CD14-positive monocyte (primary cell): ENCODE measurements at regions not wholly inside any gene's neighbourhood (a gene's known extent, or its start where the extent isn't known, plus 50 kb on each side); places are given as distances from the start of the nearest gene placed in this dataset.

ENCODE experiments used
- DNase-seq, 3 donors: peaks; one replicate each; pipeline ENCODE4 v3.0.0-alpha.2; 2011 to 2022
- H2AFZ ChIP-seq: 2 replicates; pipeline ENCODE4 v1.6.0; 2012; ENCODE audit warnings: mild to moderate bottlenecking, low read depth, low read length, inconsistent platforms; ENCODE audit not compliant: insufficient read depth, poor library complexity, severe bottlenecking
- H3K27ac ChIP-seq, 2 donors: 1 replicate in 1 of 2; 2 replicates in 1 of 2; pipeline ENCODE4 v1.5.1; 2012 to 2013; ENCODE audit warnings: low read length in 2 of 2, control low read depth in 1 of 2, inconsistent platforms in 1 of 2, low read depth in 1 of 2, mild to moderate bottlenecking in 1 of 2
- H3K27me3 ChIP-seq, 2 donors: one replicate each; pipeline versions ENCODE4 v1.6.0 to v1.6.1; 2011 to 2013; ENCODE audit warnings: low read length in 2 of 2; ENCODE audit not compliant: control insufficient read depth in 2 of 2, insufficient read depth in 2 of 2
- H3K36me3 ChIP-seq, 2 donors: replicated peaks in 1 of 2; 1 replicate in 1 of 2; 2 replicates in 1 of 2; pipeline versions ENCODE4 v1.5.1 to v1.6.1; 2012 to 2013; ENCODE audit warnings: low read length in 2 of 2, control low read depth in 1 of 2, inconsistent platforms in 1 of 2, mild to moderate bottlenecking in 1 of 2; ENCODE audit not compliant: insufficient read depth in 2 of 2, control insufficient read depth in 1 of 2
- H3K4me1 ChIP-seq, 2 donors: 1 replicate in 1 of 2; 2 replicates in 1 of 2; pipeline versions ENCODE4 v1.5.1 to v1.6.1; 2012 to 2013; ENCODE audit warnings: low read length in 2 of 2, control low read depth in 1 of 2, inconsistent platforms in 1 of 2, mild to moderate bottlenecking in 1 of 2, moderate library complexity in 1 of 2; ENCODE audit not compliant: insufficient read depth in 2 of 2, control insufficient read depth in 1 of 2
- H3K4me2 ChIP-seq: replicated peaks from 2 replicates; pipeline ENCODE3; 2012; ENCODE audit warnings: low read length, moderate library complexity, mild to moderate bottlenecking; ENCODE audit not compliant: poor library complexity, severe bottlenecking; ENCODE audit errors: extremely low read depth
- H3K4me3 ChIP-seq, 3 experiments: fragments of 200-600 bp in 1 of 3; sonication (generic) in 1 of 3; replicated peaks in 1 of 3; 1 replicate in 2 of 3; 2 replicates in 1 of 3; pipeline ENCODE4 v1.5.1; 2011 to 2013; ENCODE audit warnings: low read length in 3 of 3, mild to moderate bottlenecking in 3 of 3, control low read depth in 2 of 3, low read depth in 2 of 3, inconsistent platforms in 1 of 3, moderate library complexity in 1 of 3
- H3K79me2 ChIP-seq: 2 replicates; pipeline ENCODE4 v1.6.0; 2012; ENCODE audit warnings: mild to moderate bottlenecking, control low read depth, inconsistent platforms, low read length, moderate library complexity; ENCODE audit not compliant: insufficient read depth
- H3K9ac ChIP-seq: 2 replicates; pipeline ENCODE4 v1.6.0; 2017; ENCODE audit warnings: low read length, mild to moderate bottlenecking; ENCODE audit not compliant: insufficient read depth, poor library complexity, severe bottlenecking
- H3K9me3 ChIP-seq, 2 donors: replicated peaks in 1 of 2; 1 replicate in 1 of 2; 2 replicates in 1 of 2; pipeline versions ENCODE4 v1.5.1 to v1.6.1; 2012 to 2013; ENCODE audit warnings: low read length in 2 of 2, control low read depth in 1 of 2; ENCODE audit not compliant: control insufficient read depth in 1 of 2, insufficient read depth in 1 of 2
- H4K20me1 ChIP-seq: 2 replicates; pipeline ENCODE4 v1.6.0; 2012; ENCODE audit warnings: mild to moderate bottlenecking, low read length, control low read depth, moderate library complexity; ENCODE audit not compliant: insufficient read depth
- H3K27ac Mint-ChIP-seq, 7 donors: one replicate each; pipeline ENCODE4 v1.8.0; 2020; ENCODE audit warnings: mild to moderate bottlenecking in 7 of 7, mixed read lengths in 7 of 7, moderate library complexity in 6 of 7, inconsistent platforms in 2 of 7
- H3K27me3 Mint-ChIP-seq, 3 donors: one replicate each; pipeline ENCODE4 v1.8.0; 2021 to 2022; ENCODE audit warnings: low read depth in 3 of 3, mild to moderate bottlenecking in 3 of 3, mixed read lengths in 3 of 3, moderate library complexity in 3 of 3, inconsistent platforms in 1 of 3
- H3K36me3 Mint-ChIP-seq, 2 donors: one replicate each; pipeline ENCODE4 v1.8.0; 2020; ENCODE audit warnings: mixed read lengths in 2 of 2, inconsistent platforms in 1 of 2, mild to moderate bottlenecking in 1 of 2
- H3K4me1 Mint-ChIP-seq: one replicate; pipeline ENCODE4 v1.8.0; 2020; ENCODE audit warnings: mild to moderate bottlenecking, mixed read lengths
- H3K4me3 Mint-ChIP-seq, 2 donors: one replicate each; pipeline ENCODE4 v1.8.0; 2020; ENCODE audit warnings: mild to moderate bottlenecking in 2 of 2, mixed read lengths in 2 of 2, moderate library complexity in 1 of 2
- H3K9me3 Mint-ChIP-seq, 7 donors: one replicate each; pipeline ENCODE4 v1.8.0; 2020 to 2022; ENCODE audit warnings: mixed read lengths in 7 of 7, mild to moderate bottlenecking in 6 of 7, moderate library complexity in 6 of 7, inconsistent platforms in 2 of 7
- WGBS: methylation state at CpG from one replicate; pipeline ENCODE4 v1.1.5; 2013; ENCODE audit warnings: missing lambda C conversion rate; ENCODE audit not compliant: insufficient coverage; 5-methylcytosine and 5-hydroxymethylcytosine counted together
- intact Hi-C, 2 donors: fragments of 100-400 bp; cut with micrococcal nuclease; formaldehyde crosslinking; loops; one replicate each; pipeline versions ENCODE4 v1.15.0 to v1.15.1; 2023
- TF ChIP-seq, protein P1 (sequence below): fragments of 200-600 bp; IDR thresholded peaks from one replicate; pipeline ENCODE4 v1.8.0; 2022; ENCODE audit warnings: antibody characterized with exemption, mild to moderate bottlenecking

GRCh38 chr2:215626063-215626462 is 190.2 kb upstream of the FN1 start:
- no peak overlapping the region for H3K4me2 ChIP-seq
- no peaks in the 10 kb centered on the region for H3K36me3 ChIP-seq
- TF ChIP-seq, protein P1, sequence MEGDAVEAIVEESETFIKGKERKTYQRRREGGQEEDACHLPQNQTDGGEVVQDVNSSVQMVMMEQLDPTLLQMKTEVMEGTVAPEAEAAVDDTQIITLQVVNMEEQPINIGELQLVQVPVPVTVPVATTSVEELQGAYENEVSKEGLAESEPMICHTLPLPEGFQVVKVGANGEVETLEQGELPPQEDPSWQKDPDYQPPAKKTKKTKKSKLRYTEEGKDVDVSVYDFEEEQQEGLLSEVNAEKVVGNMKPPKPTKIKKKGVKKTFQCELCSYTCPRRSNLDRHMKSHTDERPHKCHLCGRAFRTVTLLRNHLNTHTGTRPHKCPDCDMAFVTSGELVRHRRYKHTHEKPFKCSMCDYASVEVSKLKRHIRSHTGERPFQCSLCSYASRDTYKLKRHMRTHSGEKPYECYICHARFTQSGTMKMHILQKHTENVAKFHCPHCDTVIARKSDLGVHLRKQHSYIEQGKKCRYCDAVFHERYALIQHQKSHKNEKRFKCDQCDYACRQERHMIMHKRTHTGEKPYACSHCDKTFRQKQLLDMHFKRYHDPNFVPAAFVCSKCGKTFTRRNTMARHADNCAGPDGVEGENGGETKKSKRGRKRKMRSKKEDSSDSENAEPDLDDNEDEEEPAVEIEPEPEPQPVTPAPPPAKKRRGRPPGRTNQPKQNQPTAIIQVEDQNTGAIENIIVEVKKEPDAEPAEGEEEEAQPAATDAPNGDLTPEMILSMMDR, result no peak
- intact Hi-C loops, result no loop called here
- Mint-ChIP-seq H3K4me3 (no peak overlapping the region), H3K27me3 (peaks cover 0 to 4% (median 0%) of the 10 kb centered on the region in 3 donors), H3K27ac (no peak overlapping the region), H3K4me1 (peaks cover 15% of the 10 kb centered on the region), H3K9me3 (peaks cover 2 to 9% (median 6%) of the 10 kb centered on the region in 7 donors), H3K36me3 (no peaks in the 10 kb centered on the region)
- H3K27me3 ChIP-seq, result no peaks in the 10 kb centered on the region
- no peak overlapping the region for H3K4me3 ChIP-seq
- H3K9me3 ChIP-seq, result peaks cover 0 to 6% of the 10 kb centered on the region in 2 donors
- DNase-seq, result no peak
- H4K20me1 ChIP-seq, result no peaks in the 10 kb centered on the region
- H3K27ac ChIP-seq, result no peak overlapping the region
- no peak overlapping the region for H3K9ac ChIP-seq
- no peaks in the 10 kb centered on the region for H3K79me2 ChIP-seq
- no CpG with 5 or more reads among the region's 1 CpG for WGBS
- H3K4me1 ChIP-seq, result peaks cover 10 to 21% of the 10 kb centered on the region in 2 donors
- no peak overlapping the region for H2AFZ ChIP-seq

DNA sequence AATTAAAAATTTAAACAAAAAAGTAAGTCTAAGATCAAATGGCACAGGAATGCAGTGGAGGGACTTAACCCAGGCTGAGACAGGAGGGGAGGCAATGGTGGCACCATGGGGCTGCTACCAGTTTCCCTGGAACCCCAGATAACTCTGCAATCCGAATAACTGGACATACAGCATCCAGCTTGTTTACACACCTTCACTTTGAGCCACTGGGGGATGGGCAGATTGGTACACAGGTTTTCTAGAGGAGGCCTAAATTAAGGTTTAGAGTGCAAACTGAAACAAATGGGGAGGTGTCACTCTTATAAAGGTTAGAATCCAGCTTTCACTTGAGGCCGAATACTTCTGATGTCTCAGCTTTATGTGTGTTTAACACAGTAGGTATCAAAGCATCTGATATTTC is 189.3 kb upstream of the FN1 start:
- Histone ChIP-seq H3K27me3 (no peaks in the 10 kb centered on the region), H3K9me3 (no peaks in the 10 kb centered on the region), H3K4me2 (no peak overlapping the region), H3K27ac (no peak overlapping the region), H4K20me1 (no peaks in the 10 kb centered on the region), H3K4me1 (peaks cover 14 to 27% of the 10 kb centered on the region in 2 donors), H3K9ac (no peak overlapping the region), H3K4me3 (no peak overlapping the region), H2AFZ (no peak overlapping the region), H3K36me3 (no peaks in the 10 kb centered on the region), H3K79me2 (no peaks in the 10 kb centered on the region)
- TF ChIP-seq, protein P1, result no peak
- Mint-ChIP-seq H3K36me3 (no peaks in the 10 kb centered on the region), H3K27ac (no peak overlapping the region), H3K27me3 (peaks cover 0 to 4% (median 2%) of the 10 kb centered on the region in 3 donors), H3K9me3 (peaks cover 0 to 4% (median 0%) of the 10 kb centered on the region in 7 donors), H3K4me1 (peaks cover 23% of the 10 kb centered on the region), H3K4me3 (no peak overlapping the region)
- no CpG with 5 or more reads among the region's 2 CpGs for WGBS
- no peak for DNase-seq
- intact Hi-C loops, result no loop called here
